Astrocyte (in vitro differentiated cells and primary cell): ENCODE measurements at regions not wholly inside any gene's neighbourhood (a gene's known extent, or its start where the extent isn't known, plus 50 kb on each side); places are given as distances from the start of the nearest gene placed in this dataset.
"Not testable (repeated sequence)": the region's sequence is repeated elsewhere in the genome, so short reads cannot be mapped to it uniquely, and the experiment has no call there.

Source experiments
- DNase-seq: peaks from one replicate; pipeline ENCODE4 v3.0.0-alpha.2; 2010; ENCODE audit warnings: low read depth
- FAIRE-seq: peaks from 2 replicates; lab custom pipeline; 2011; peaks lifted over from hg19 to GRCh38; lab: Jason Lieb, UNC
- H2AFZ ChIP-seq: 2 replicates; pipeline ENCODE4 v1.6.0; 2012; ENCODE audit warnings: low read depth, low read length, inconsistent platforms
- H3K27ac ChIP-seq: 2 replicates; pipeline ENCODE4 v1.5.1; 2011; ENCODE audit warnings: low read depth, low read length, inconsistent platforms
- H3K27me3 ChIP-seq: 2 replicates; pipeline ENCODE4 v1.6.0; 2011; ENCODE audit warnings: low read length, inconsistent platforms; ENCODE audit not compliant: insufficient read depth
- H3K36me3 ChIP-seq: 2 replicates; pipeline ENCODE4 v1.5.1; 2011; ENCODE audit warnings: low read length, inconsistent platforms; ENCODE audit not compliant: insufficient read depth
- H3K4me1 ChIP-seq: 2 replicates; pipeline ENCODE4 v1.5.1; 2011; ENCODE audit warnings: low read length, inconsistent platforms; ENCODE audit not compliant: insufficient read depth
- H3K4me2 ChIP-seq: 2 replicates; pipeline ENCODE4 v1.6.0; 2012; ENCODE audit warnings: low read length, inconsistent platforms
- H3K4me3 ChIP-seq: 2 replicates; pipeline ENCODE4 v1.5.1; 2011; ENCODE audit warnings: low read depth, mild to moderate bottlenecking, low read length, inconsistent platforms; ENCODE audit not compliant: insufficient read depth
- H3K79me2 ChIP-seq: 2 replicates; pipeline ENCODE4 v1.6.0; 2012; ENCODE audit warnings: mild to moderate bottlenecking, low read length, inconsistent platforms; ENCODE audit not compliant: insufficient read depth
- H3K9ac ChIP-seq: 2 replicates; pipeline ENCODE4 v1.6.0; 2012; ENCODE audit warnings: mild to moderate bottlenecking, low read length, inconsistent platforms
- H3K9me3 ChIP-seq: 2 replicates; pipeline ENCODE4 v1.5.1; 2012; ENCODE audit warnings: low read depth, mild to moderate bottlenecking, low read length, inconsistent platforms; ENCODE audit not compliant: insufficient read depth
- H4K20me1 ChIP-seq: 2 replicates; pipeline ENCODE4 v1.6.0; 2012; ENCODE audit warnings: low read length, inconsistent platforms; ENCODE audit not compliant: insufficient read depth
- H3K27ac Mint-ChIP-seq: one replicate; pipeline ENCODE4 v1.8.0; 2021; ENCODE audit warnings: mild to moderate bottlenecking, mixed read lengths; ENCODE audit not compliant: unreplicated experiment
- H3K27me3 Mint-ChIP-seq: one replicate; pipeline ENCODE4 v1.8.0; 2021; ENCODE audit warnings: low read depth, mixed read lengths; ENCODE audit not compliant: unreplicated experiment
- H3K36me3 Mint-ChIP-seq: one replicate; pipeline ENCODE4 v1.8.0; 2021; ENCODE audit warnings: low read depth, mixed read lengths; ENCODE audit not compliant: unreplicated experiment
- H3K4me1 Mint-ChIP-seq: one replicate; pipeline ENCODE4 v1.8.0; 2021; ENCODE audit warnings: low read depth, mixed read lengths; ENCODE audit not compliant: unreplicated experiment
- H3K4me3 Mint-ChIP-seq: one replicate; pipeline ENCODE4 v1.8.0; 2021; ENCODE audit warnings: mild to moderate bottlenecking, moderate library complexity, mixed read lengths; ENCODE audit not compliant: unreplicated experiment
- H3K9me3 Mint-ChIP-seq: one replicate; pipeline ENCODE4 v1.8.0; 2021; ENCODE audit warnings: mild to moderate bottlenecking, mixed read lengths; ENCODE audit not compliant: unreplicated experiment
- EZH2 ChIP-seq: IDR thresholded peaks from 2 replicates; pipeline ENCODE4 v1.6.1; 2012; ENCODE audit warnings: mild to moderate bottlenecking, low read length, inconsistent platforms; ENCODE audit not compliant: insufficient read depth
- TF ChIP-seq, protein P1 (sequence below): IDR thresholded peaks from 2 replicates; pipeline ENCODE4 v1.5.1; 2011; ENCODE audit warnings: low read depth, mild to moderate bottlenecking, inconsistent platforms, low read length, moderate library complexity; ENCODE audit not compliant: insufficient read depth

DNA sequence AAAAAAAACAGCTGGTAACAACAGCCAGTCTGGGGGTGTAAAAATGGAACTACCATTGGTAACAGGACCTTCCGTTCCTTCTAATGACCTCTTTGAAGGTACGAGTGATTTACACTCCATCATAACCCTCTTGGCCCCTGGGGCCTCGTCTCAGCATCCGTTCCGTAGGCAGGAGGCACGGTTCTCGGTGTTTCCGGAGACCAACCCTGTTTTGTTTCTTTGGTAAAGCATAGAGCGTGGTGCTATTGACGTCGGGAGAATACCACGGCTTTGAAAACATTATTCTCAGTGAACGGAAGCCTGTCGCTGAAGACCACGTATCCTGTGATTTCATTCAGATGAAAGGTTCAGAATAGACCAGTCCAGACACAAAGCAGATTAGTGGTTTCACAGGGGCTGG, 198.9 kb downstream of the ASMT start:
- Histone ChIP-seq H3K4me3 (no peak overlapping the region), H4K20me1 (no peaks in the 10 kb centered on the region), H3K4me1 (no peaks in the 10 kb centered on the region), H3K27ac (no peak overlapping the region), H3K9ac (no peak overlapping the region), H3K9me3 (peaks cover 5% of the 10 kb centered on the region), H3K36me3 (no peaks in the 10 kb centered on the region), H3K4me2 (no peak overlapping the region), H3K27me3 (no peaks in the 10 kb centered on the region), H2AFZ (no peak overlapping the region), H3K79me2 (no peaks in the 10 kb centered on the region)
- no peak for DNase-seq
- FAIRE-seq: no peak
- TF ChIP-seq, protein P1, sequence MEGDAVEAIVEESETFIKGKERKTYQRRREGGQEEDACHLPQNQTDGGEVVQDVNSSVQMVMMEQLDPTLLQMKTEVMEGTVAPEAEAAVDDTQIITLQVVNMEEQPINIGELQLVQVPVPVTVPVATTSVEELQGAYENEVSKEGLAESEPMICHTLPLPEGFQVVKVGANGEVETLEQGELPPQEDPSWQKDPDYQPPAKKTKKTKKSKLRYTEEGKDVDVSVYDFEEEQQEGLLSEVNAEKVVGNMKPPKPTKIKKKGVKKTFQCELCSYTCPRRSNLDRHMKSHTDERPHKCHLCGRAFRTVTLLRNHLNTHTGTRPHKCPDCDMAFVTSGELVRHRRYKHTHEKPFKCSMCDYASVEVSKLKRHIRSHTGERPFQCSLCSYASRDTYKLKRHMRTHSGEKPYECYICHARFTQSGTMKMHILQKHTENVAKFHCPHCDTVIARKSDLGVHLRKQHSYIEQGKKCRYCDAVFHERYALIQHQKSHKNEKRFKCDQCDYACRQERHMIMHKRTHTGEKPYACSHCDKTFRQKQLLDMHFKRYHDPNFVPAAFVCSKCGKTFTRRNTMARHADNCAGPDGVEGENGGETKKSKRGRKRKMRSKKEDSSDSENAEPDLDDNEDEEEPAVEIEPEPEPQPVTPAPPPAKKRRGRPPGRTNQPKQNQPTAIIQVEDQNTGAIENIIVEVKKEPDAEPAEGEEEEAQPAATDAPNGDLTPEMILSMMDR: no peak
- no peak for TF ChIP-seq EZH2
- no peak overlapping the region for H3K4me3 Mint-ChIP-seq
- peaks cover 5% of the 10 kb centered on the region for H3K27me3 Mint-ChIP-seq
- H3K4me1 Mint-ChIP-seq: no peaks in the 10 kb centered on the region
- H3K36me3 Mint-ChIP-seq: no peaks in the 10 kb centered on the region
- H3K27ac Mint-ChIP-seq: no peak overlapping the region
- H3K9me3 Mint-ChIP-seq: peaks cover 2% of the 10 kb centered on the region

DNA sequence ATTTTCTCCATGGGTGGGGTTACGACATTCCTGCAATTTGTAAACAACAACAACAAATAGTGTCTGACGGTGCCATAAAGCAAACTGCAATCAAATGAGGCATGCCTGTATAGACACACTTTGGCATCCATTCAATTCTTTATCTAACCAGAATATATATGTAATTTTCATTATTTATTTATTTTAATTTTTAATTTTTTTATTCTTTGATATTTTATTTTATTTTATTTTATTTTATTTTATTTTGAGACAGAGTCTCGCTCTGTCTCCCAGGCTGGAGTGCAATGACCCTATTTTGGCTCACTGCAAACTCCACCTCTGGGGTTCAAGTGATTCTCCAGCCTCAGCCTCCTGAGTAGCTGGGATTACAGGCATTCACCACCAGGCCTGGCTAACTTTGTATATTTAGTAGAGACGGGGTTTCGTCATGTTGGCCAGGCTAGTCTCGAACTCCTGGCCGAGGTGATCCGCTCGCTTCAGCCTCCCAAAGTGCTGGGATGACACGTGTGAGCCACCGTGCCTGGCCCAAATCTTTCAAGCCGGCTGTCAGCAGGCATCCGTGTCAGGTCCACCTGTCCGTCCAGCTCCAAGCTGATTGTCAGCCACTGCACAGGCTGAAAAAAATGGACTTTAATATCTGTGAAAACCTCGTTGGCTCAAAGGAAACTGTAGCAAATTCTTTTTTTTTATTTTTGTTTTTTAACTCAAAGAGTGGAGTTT, 200.8 kb downstream of the ASMT start:
- Histone ChIP-seq H3K4me2 (no peak overlapping the region), H2AFZ (no peak overlapping the region), H4K20me1 (no peaks in the 10 kb centered on the region), H3K27me3 (no peaks in the 10 kb centered on the region), H3K36me3 (no peaks in the 10 kb centered on the region), H3K9me3 (peaks cover 5% of the 10 kb centered on the region), H3K79me2 (no peaks in the 10 kb centered on the region), H3K9ac (no peak overlapping the region), H3K4me3 (no peak overlapping the region), H3K4me1 (no peaks in the 10 kb centered on the region), H3K27ac (no peak overlapping the region)
- Mint-ChIP-seq H3K27ac (no peak overlapping the region), H3K9me3 (peaks cover 2% of the 10 kb centered on the region), H3K4me3 (no peak overlapping the region), H3K27me3 (peaks cover 5% of the 10 kb centered on the region), H3K36me3 (no peaks in the 10 kb centered on the region), H3K4me1 (no peaks in the 10 kb centered on the region)
- FAIRE-seq (no peak), DNase-seq (no peak)
- TF ChIP-seq, protein P1: no peak
- no peak for TF ChIP-seq EZH2

DNA sequence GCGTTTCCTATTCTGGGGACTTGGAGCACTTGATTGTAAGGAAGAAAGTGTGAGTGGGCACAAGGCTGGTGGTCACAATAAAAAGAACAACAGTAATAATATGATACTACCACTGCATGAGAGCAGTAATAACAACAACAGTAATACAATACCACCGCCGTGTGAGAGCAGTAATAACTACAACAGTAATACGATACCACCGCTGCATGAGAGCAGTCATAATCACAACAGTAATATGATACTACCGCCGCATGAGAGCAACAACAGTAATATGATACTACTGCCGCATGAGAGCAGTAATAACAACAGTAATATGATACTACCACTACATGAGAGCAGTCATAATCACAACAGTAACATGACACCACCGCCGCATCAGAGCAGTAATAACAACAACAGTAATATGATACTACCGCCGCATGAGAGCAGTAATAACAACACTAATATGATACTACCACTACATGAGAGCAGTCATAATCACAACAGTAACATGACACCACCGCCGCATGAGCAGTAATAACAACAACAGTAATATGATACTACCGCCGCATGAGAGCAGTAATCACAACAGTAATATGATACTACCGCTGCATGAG, 201.6 kb downstream of the ASMT start:
- not testable (repeated sequence) for H3K4me1 Mint-ChIP-seq, H4K20me1 ChIP-seq, DNase-seq, H3K27ac Mint-ChIP-seq, H3K27ac ChIP-seq, H3K36me3 Mint-ChIP-seq, H3K36me3 ChIP-seq, FAIRE-seq, H3K79me2 ChIP-seq, H3K9ac ChIP-seq, H3K4me3 Mint-ChIP-seq, H3K27me3 Mint-ChIP-seq, H3K9me3 Mint-ChIP-seq, H3K27me3 ChIP-seq, H2AFZ ChIP-seq, H3K4me1 ChIP-seq, H3K4me3 ChIP-seq, H3K4me2 ChIP-seq, H3K9me3 ChIP-seq
